ENCODE measurements at regions not wholly inside any gene's neighbourhood (a gene's known extent, or its start where the extent isn't known, plus 50 kb on each side); places are given as distances from the start of the nearest gene placed in this dataset.

DNA sequence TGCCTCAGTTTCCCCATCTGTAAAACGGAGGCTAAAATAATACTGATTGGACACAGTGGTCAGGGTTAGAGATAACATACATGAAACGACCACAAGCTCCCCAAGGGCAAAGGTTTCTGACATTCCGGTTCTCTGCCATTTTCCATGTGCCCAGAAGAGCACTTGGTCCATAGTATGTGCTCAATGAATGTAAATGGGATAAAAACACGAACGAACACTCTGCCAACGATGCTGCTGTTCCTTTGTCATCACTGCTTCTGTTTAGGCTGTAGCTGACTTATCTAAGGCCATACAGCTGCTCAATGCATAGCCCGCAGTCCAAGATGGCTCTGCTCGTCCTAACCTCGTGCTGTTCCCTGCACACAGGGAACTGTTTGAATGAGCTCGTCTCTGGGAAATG, 102.0 kb downstream of the RMI2 start:
- TF ChIP-seq, protein P1, sequence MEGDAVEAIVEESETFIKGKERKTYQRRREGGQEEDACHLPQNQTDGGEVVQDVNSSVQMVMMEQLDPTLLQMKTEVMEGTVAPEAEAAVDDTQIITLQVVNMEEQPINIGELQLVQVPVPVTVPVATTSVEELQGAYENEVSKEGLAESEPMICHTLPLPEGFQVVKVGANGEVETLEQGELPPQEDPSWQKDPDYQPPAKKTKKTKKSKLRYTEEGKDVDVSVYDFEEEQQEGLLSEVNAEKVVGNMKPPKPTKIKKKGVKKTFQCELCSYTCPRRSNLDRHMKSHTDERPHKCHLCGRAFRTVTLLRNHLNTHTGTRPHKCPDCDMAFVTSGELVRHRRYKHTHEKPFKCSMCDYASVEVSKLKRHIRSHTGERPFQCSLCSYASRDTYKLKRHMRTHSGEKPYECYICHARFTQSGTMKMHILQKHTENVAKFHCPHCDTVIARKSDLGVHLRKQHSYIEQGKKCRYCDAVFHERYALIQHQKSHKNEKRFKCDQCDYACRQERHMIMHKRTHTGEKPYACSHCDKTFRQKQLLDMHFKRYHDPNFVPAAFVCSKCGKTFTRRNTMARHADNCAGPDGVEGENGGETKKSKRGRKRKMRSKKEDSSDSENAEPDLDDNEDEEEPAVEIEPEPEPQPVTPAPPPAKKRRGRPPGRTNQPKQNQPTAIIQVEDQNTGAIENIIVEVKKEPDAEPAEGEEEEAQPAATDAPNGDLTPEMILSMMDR (IDR thresholded peaks at IDR 0.05), result no peak
- TF ChIP-seq EZH2 (IDR thresholded peaks at IDR 0.05) (no peak), EZH2phosphoT487 (IDR thresholded peaks at IDR 0.05) (no peak)
